HCT116 (cell line): ENCODE measurements at regions not wholly inside any gene's neighbourhood (a gene's known extent, or its start where the extent isn't known, plus 50 kb on each side); places are given as distances from the start of the nearest gene placed in this dataset.

Experiments used
- ATAC-seq: fragments of 200-7000 bp; cut with Tn5 transposase; 2 replicates; pipeline ENCODE4 v1.9.1; 2020; ENCODE audit warnings: mild to moderate bottlenecking, moderate library complexity
- BruUV-seq: library from RNA; stranded (reverse); fragments of 400-500 nt; replicated peaks from 2 replicates; lab custom pipeline; 2021; lab: Mats Ljungman, UMichigan
- CTCF ChIA-PET: fragments of 300-600 bp; sonication (Branson Sonifier 250); formaldehyde crosslinking; loops from one replicate; lab custom pipeline; 2021; ENCODE audit warnings: antibody characterized with exemption; lab: Charles Lee
- POLR2A ChIA-PET: fragments of 300-600, 350-600 bp; sonication (Branson Sonifier 250); formaldehyde crosslinking; loops from one replicate; lab custom pipeline; 2021; ENCODE audit warnings: antibody characterized with exemption; lab: Charles Lee
- RAD21 ChIA-PET, 2 experiments: fragments of 300-600 bp; sonication (Branson Sonifier 250); formaldehyde crosslinking; loops; one replicate each; lab custom pipeline; 2023; ENCODE audit warnings: low total read pairs in 2 of 2; ENCODE audit not compliant: uncharacterized antibody in 2 of 2, unreplicated experiment in 2 of 2, low non-redundant PET in 1 of 2; lab: Charles Lee
- DNase-seq: peaks from one replicate; pipeline ENCODE4 v3.0.0-alpha.2; 2010; ENCODE audit warnings: low read depth, low spot score
- H2AFZ ChIP-seq: fragments of 200-600 bp; shearing (Covaris generic), sonication (generic); 2 replicates; pipeline ENCODE4 v1.6.1; 2017; ENCODE audit warnings: low read depth, mixed run types, mixed read lengths, antibody characterized with exemption, low read length; ENCODE audit not compliant: poor library complexity, severe bottlenecking
- H3K27ac ChIP-seq: 2 replicates; pipeline ENCODE4 v1.5.1; 2012; ENCODE audit warnings: low read depth, low read length
- H3K27me3 ChIP-seq: fragments of 200-600 bp; sonication (generic); 2 replicates; pipeline ENCODE4 v1.6.1; 2016; ENCODE audit warnings: mixed run types, low read length, mixed read lengths; ENCODE audit not compliant: insufficient read depth
- H3K36me3 ChIP-seq, 2 experiments: fragments of 200-500 bp in 1 of 2; fragments of 200-600 bp in 1 of 2; sonication (Bioruptor generic) in 1 of 2; sonication (generic) in 1 of 2; 2 replicates each; pipeline versions ENCODE4 v1.5.1 to v1.6.1; 2014 to 2016; ENCODE audit warnings: low read length in 2 of 2, inconsistent platforms in 1 of 2, mixed read lengths in 1 of 2, mixed run types in 1 of 2; ENCODE audit not compliant: insufficient read depth in 2 of 2, control insufficient read depth in 1 of 2
- H3K4me1 ChIP-seq, 2 experiments: fragments of 200-600 bp in 1 of 2; sonication (generic) in 1 of 2; 2 replicates each; pipeline versions ENCODE4 v1.5.1 to v1.6.1; 2012 to 2017; ENCODE audit warnings: low read length in 2 of 2, inconsistent platforms in 1 of 2, mild to moderate bottlenecking in 1 of 2, mixed read lengths in 1 of 2, mixed run types in 1 of 2, moderate library complexity in 1 of 2; ENCODE audit not compliant: insufficient read depth in 2 of 2, control insufficient read depth in 1 of 2
- H3K4me2 ChIP-seq: fragments of 200-600 bp; sonication (generic); 2 replicates; pipeline ENCODE4 v1.6.1; 2017; ENCODE audit warnings: mixed run types, low read length, mixed read lengths
- H3K4me3 ChIP-seq, 2 experiments: fragments of 200-600 bp in 1 of 2; sonication (generic) in 1 of 2; replicated peaks in 1 of 2; 2 replicates each; pipeline ENCODE4 v1.5.1; 2011 to 2016; ENCODE audit warnings: low read length in 2 of 2, control low read depth in 1 of 2, low read depth in 1 of 2, mild to moderate bottlenecking in 1 of 2, mixed read lengths in 1 of 2, mixed run types in 1 of 2
- H3K79me2 ChIP-seq: fragments of 200-600 bp; sonication (generic); 2 replicates; pipeline ENCODE4 v1.6.1; 2017; ENCODE audit warnings: mild to moderate bottlenecking, mixed run types, low read length, moderate library complexity, mixed read lengths; ENCODE audit not compliant: insufficient read depth
- H3K9ac ChIP-seq: fragments of 200-600 bp; sonication (generic); 2 replicates; pipeline ENCODE4 v1.6.1; 2016; ENCODE audit warnings: low read length, mixed read lengths
- H3K9me2 ChIP-seq: fragments of 200-600 bp; sonication (generic), shearing (Covaris generic); 2 replicates; pipeline ENCODE4 v1.6.1; 2017; ENCODE audit warnings: mixed run types, mild to moderate bottlenecking, moderate library complexity; ENCODE audit not compliant: insufficient read depth
- H3K9me3 ChIP-seq, 2 experiments: fragments of 200-500 bp in 1 of 2; fragments of 200-600 bp in 1 of 2; sonication (Bioruptor generic) in 1 of 2; sonication (generic) in 1 of 2; 2 replicates each; pipeline ENCODE4 v1.6.1; 2014 to 2017; ENCODE audit warnings: low read length in 2 of 2, mixed read lengths in 2 of 2, inconsistent platforms in 1 of 2, low read depth in 1 of 2, mild to moderate bottlenecking in 1 of 2, mixed run types in 1 of 2, moderate library complexity in 1 of 2; ENCODE audit not compliant: control insufficient read depth in 1 of 2, insufficient read depth in 1 of 2
- H4K20me1 ChIP-seq: fragments of 200-600 bp; sonication (generic), shearing (Covaris generic); 2 replicates; pipeline ENCODE4 v1.6.1; 2017; ENCODE audit warnings: mixed run types, mild to moderate bottlenecking, moderate library complexity; ENCODE audit not compliant: insufficient read depth
- CBX3 ChIP-seq: IDR thresholded peaks from 2 replicates; pipeline ENCODE4 v1.6.1; 2012; ENCODE audit warnings: low read depth
- CEBPB ChIP-seq: IDR thresholded peaks from 2 replicates; pipeline ENCODE4 v1.6.1; 2012; ENCODE audit warnings: low read depth
- CTCF ChIP-seq, 3 experiments: fragments of 200-600 bp in 1 of 3; sonication (generic) in 1 of 3; IDR thresholded peaks in 2 of 3; conservative IDR thresholded peaks in 1 of 3; 2 replicates each; pipeline ENCODE4 v1.5.1; 2012 to 2017; ENCODE audit warnings: low read depth in 2 of 3, low read length in 2 of 3, antibody characterized with exemption in 1 of 3, borderline replicate concordance in 1 of 3, control low read depth in 1 of 3, mild to moderate bottlenecking in 1 of 3, mixed read lengths in 1 of 3, mixed run types in 1 of 3, moderate library complexity in 1 of 3; ENCODE audit not compliant: insufficient read depth in 1 of 3
- ELF1 ChIP-seq: IDR thresholded peaks from 2 replicates; pipeline ENCODE4 v1.6.1; 2012; ENCODE audit warnings: low read depth, borderline replicate concordance
- FOSL1 ChIP-seq: IDR thresholded peaks from 2 replicates; pipeline ENCODE4 v1.6.1; 2012; ENCODE audit warnings: low read depth
- JUND ChIP-seq: IDR thresholded peaks from 2 replicates; pipeline ENCODE4 v1.6.1; 2012
- MAX ChIP-seq: IDR thresholded peaks from 2 replicates; pipeline ENCODE4 v1.6.1; 2012
- POLR2AphosphoS5 ChIP-seq: IDR thresholded peaks from 2 replicates; pipeline ENCODE4 v1.6.1; 2011; ENCODE audit warnings: mild to moderate bottlenecking, low read depth, low read length, moderate library complexity
- RAD21 ChIP-seq: IDR thresholded peaks from 2 replicates; pipeline ENCODE4 v1.6.1; 2012; ENCODE audit warnings: low read depth, mild to moderate bottlenecking
- ZFX ChIP-seq: fragments of 450-650 bp; IDR thresholded peaks from 2 replicates; pipeline ENCODE4 v1.6.1; 2017
- ZNF274 ChIP-seq: fragments of 200-500 bp; sonication (Bioruptor generic); IDR thresholded peaks from 2 replicates; pipeline ENCODE4 v1.6.1; 2014; ENCODE audit warnings: mild to moderate bottlenecking, low read depth, low read length, inconsistent platforms
- intact Hi-C: fragments of 100-400 bp; cut with micrococcal nuclease; formaldehyde crosslinking; loops from 2 replicates; pipeline ENCODE4 v1.10.0; 2022
- TF ChIP-seq, protein P1 (sequence below): IDR thresholded peaks from 2 replicates; pipeline ENCODE4 v1.6.1; 2012; ENCODE audit warnings: low read depth

DNA sequence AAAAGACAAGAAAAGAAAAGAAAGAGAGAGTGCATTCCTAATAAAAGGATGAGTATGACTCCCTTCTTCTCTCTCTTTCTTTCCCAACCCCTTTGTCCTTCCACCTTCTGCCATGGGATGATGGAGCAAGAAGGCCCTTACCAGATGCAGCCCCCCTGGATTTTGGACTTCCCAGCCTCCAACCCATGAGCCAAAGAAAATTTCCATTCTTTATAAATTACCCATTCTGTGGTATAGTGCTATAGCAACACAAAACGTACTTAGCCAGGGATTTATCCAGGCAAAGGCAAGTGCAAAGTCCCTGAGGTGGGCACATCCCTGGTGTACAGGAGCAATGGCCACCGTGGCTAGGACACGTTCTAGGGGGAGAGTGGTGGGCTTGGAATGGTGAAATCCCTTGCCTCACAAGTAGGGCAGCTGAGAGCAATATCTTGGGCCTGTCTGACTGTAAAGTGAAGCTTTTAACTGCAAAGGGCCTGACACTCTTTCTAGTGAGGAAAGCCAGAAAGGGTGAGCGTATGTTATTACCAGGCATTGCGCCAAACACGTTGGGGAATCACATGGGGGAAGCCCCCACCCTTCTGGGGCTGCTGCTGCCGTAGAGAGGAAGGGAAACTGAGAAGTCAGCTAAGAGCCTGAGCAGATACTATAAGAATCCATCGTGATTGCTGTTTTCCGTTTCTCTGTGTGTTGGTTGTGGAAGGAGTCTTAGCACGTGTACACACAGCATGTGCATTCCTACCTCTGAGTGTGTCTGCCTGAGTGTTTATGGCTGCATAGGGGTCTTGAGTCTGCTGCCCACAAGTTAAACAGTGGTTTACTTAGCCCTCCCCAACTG is 50.7 kb upstream of the SIRPA start:
- no TSS peak for BruUV-seq
- Histone ChIP-seq H3K4me1 (peaks cover 6 to 16% of the 10 kb centered on the region in 2 experiments; a peak in 3 of 4 replicates), H3K27ac (no peak overlapping the region), H3K36me3 (no peaks in the 10 kb centered on the region), H4K20me1 (no peaks in the 10 kb centered on the region), H3K9ac (no peak overlapping the region), H3K27me3 (no peaks in the 10 kb centered on the region), H3K9me2 (no peaks in the 10 kb centered on the region), H3K9me3 (no peaks in the 10 kb centered on the region), H3K79me2 (no peaks in the 10 kb centered on the region), H3K4me3 (no peak overlapping the region), H2AFZ (no peak overlapping the region), H3K4me2 (no peak overlapping the region)
- CTCF ChIA-PET: no interaction called here
- ATAC-seq (no peak), DNase-seq (no peak)
- RAD21 ChIA-PET: no interaction called here
- intact Hi-C loops: no loop called here
- TF ChIP-seq FOSL1 (no peak), CBX3 (no peak), ZNF274 (no peak), CEBPB (no peak), POLR2AphosphoS5 (no peak), ZFX (no peak), ELF1 (no peak), MAX (no peak), CTCF (IDR thresholded peaks at IDR 0.05 in 2 of 3, conservative IDR thresholded peaks at IDR 0.05 in 1 of 3; ENCODE audit: borderline replicate concordance in 1 of 3, insufficient read depth in 1 of 3, low read depth in 2 of 3, low read length in 2 of 3) (no peak), RAD21 (no peak), JUND (no peak)
- TF ChIP-seq, protein P1, sequence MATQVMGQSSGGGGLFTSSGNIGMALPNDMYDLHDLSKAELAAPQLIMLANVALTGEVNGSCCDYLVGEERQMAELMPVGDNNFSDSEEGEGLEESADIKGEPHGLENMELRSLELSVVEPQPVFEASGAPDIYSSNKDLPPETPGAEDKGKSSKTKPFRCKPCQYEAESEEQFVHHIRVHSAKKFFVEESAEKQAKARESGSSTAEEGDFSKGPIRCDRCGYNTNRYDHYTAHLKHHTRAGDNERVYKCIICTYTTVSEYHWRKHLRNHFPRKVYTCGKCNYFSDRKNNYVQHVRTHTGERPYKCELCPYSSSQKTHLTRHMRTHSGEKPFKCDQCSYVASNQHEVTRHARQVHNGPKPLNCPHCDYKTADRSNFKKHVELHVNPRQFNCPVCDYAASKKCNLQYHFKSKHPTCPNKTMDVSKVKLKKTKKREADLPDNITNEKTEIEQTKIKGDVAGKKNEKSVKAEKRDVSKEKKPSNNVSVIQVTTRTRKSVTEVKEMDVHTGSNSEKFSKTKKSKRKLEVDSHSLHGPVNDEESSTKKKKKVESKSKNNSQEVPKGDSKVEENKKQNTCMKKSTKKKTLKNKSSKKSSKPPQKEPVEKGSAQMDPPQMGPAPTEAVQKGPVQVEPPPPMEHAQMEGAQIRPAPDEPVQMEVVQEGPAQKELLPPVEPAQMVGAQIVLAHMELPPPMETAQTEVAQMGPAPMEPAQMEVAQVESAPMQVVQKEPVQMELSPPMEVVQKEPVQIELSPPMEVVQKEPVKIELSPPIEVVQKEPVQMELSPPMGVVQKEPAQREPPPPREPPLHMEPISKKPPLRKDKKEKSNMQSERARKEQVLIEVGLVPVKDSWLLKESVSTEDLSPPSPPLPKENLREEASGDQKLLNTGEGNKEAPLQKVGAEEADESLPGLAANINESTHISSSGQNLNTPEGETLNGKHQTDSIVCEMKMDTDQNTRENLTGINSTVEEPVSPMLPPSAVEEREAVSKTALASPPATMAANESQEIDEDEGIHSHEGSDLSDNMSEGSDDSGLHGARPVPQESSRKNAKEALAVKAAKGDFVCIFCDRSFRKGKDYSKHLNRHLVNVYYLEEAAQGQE: no peak
- POLR2A ChIA-PET: no interaction called here
